Fibroblast of lung (primary cell): ENCODE measurements at regions not wholly inside any gene's neighbourhood (a gene's known extent, or its start where the extent isn't known, plus 50 kb on each side); places are given as distances from the start of the nearest gene placed in this dataset.

Experiments
- CTCF ChIP-seq, 2 donors: IDR thresholded peaks in 1 of 2; conservative IDR thresholded peaks in 1 of 2; 1 replicate in 1 of 2; 2 replicates in 1 of 2; pipeline ENCODE4 v1.5.1; 2011 to 2012; ENCODE audit warnings: low read length in 2 of 2, control low read depth in 1 of 2, inconsistent platforms in 1 of 2, low read depth in 1 of 2, mild to moderate bottlenecking in 1 of 2
- EZH2 ChIP-seq: IDR thresholded peaks from 2 replicates; pipeline ENCODE4 v1.5.1; 2012; ENCODE audit warnings: low read length, control low read depth, mild to moderate bottlenecking; ENCODE audit errors: missing control alignments

GRCh38 chr6:164185471-164185871, 771.0 kb downstream of the QKI start:
- TF ChIP-seq CTCF (conservative IDR thresholded peaks at IDR 0.05 in 1 of 2, IDR thresholded peaks at IDR 0.05 in 1 of 2; ENCODE audit: low read depth in 1 of 2, low read length in 2 of 2) (no peak), EZH2 (no peak)
